AG04449 (cell line): ENCODE measurements at regions not wholly inside any gene's neighbourhood (a gene's known extent, or its start where the extent isn't known, plus 50 kb on each side); places are given as distances from the start of the nearest gene placed in this dataset.

Experiments
- CTCF ChIA-PET: fragments of 350-600 bp; formaldehyde crosslinking; extraction: SDS; loops from one replicate; lab custom pipeline; 2021; ENCODE audit warnings: antibody characterized with exemption; lab: Yijun Ruan, JAX
- POLR2A ChIA-PET: fragments of 400-600, 350-600 bp; formaldehyde crosslinking; extraction: SDS; loops from one replicate; lab custom pipeline; 2020; ENCODE audit warnings: antibody characterized with exemption, inconsistent platforms; lab: Yijun Ruan, JAX
- DNase-seq: peaks from one replicate; pipeline ENCODE4 v3.0.0-alpha.2; 2010; ENCODE audit warnings: low read depth, low spot score
- H3K4me3 ChIP-seq: 2 replicates; pipeline ENCODE4 v1.5.1; 2011; ENCODE audit warnings: low read depth, mild to moderate bottlenecking, control low read depth, low read length
- CTCF ChIP-seq: IDR thresholded peaks from one replicate; pipeline ENCODE4 v1.5.1; 2011; ENCODE audit warnings: mild to moderate bottlenecking, moderate library complexity, low read length, control low read depth, inconsistent platforms; ENCODE audit not compliant: insufficient read depth; ENCODE audit errors: missing control alignments

DNA sequence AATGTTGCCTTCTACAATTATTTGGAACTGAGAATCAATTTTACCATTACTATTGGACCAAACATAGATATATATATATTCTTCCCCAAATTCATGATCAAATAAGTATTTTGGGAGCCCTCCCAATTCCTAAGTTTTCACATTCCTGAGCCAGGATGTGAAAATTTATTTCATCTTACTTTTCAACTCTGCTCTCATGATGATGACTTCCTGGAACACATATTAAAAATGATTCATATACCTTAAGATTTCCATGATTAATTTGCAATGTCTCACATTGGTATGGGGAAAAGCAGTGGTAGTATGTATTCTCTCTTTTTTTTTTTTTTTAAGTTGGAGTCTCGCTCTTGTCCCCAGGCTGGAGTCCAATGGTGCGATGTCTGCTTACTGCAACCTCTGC lies 596.1 kb upstream of the ZEB2 start:
- no peak overlapping the region for H3K4me3 ChIP-seq
- TF ChIP-seq CTCF, result no peak
- CTCF ChIA-PET, result no interaction called here
- POLR2A ChIA-PET, result no interaction called here
- no peak for DNase-seq

GRCh38 chr2:145114726-145115125 lies 594.8 kb upstream of the ZEB2 start:
- POLR2A ChIA-PET, result no interaction called here
- DNase-seq, result no peak
- no peak overlapping the region for H3K4me3 ChIP-seq
- CTCF ChIA-PET, result no interaction called here
- TF ChIP-seq CTCF, result no peak

DNA sequence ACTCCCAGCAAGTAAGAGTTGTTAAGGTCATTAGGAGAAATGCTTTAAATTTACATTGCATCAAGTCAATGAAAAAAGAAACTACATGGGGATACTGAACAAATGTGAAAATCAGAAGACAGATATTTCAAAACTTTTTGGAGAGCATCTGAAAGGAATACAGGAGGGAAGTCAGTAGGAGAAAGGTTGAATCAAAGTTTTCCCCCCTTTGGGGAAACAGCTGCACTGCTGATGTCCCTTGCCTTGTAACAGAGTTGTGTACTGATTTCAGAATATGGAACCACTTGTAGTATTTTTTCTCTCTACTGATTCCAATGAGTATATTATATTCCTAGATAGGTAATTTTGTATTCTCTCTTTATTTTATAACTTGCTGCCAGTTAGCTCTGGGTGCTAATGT lies 592.5 kb upstream of the ZEB2 start:
- TF ChIP-seq CTCF, result no peak
- ChIA-PET POLR2A (no interaction called here), CTCF (no interaction called here)
- DNase-seq, result no peak
- no peak overlapping the region for H3K4me3 ChIP-seq

GRCh38 chr2:145110668-145111356 lies 590.9 kb upstream of the ZEB2 start:
- POLR2A ChIA-PET, result interaction anchor here (0.7 kb wide), 1 partner anchor 48 kb away, joined by 3 read pairs; no protein-coding TSS in a partner anchor
- CTCF ChIA-PET, result interaction anchor here (1.1 kb wide), 1 partner anchor 10 kb away, joined by 4 read pairs; no protein-coding TSS in a partner anchor
- TF ChIP-seq CTCF, result no peak
- no peak overlapping the region for H3K4me3 ChIP-seq
- DNase-seq, result no peak

DNA sequence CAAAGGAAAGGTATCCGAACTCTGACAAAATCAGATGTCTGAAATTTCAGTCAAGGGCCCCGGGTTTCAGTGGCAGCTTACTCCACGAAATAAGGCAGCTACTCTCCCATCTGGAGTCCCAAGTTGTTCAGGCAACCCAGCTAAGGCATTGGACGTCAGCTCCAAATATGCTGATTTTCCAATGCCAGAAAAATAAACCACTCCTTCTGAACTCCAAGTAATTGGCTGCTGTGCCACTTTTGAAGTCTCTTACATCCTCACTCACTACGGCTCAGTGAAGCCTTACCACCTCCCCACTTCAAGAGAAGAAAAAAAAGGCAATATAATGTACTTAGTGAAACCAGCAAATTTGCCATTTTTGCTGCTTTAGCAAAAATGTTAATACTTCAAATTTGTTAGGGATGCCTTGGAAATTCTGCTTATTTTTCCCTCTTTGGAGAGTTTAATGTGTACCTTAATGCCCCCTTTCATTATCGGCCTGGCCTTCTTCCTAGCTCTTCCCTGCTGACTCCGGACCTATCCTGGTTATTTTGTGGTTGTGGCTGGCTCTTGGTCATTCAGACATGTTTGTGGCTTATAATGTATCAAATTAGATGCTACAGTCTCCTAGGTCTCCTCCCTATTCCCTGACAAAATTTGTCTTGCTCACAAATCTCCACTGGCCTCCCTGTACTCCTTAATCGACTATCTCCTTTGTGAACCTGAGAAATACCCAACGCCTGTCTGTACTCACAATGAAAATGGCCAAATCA lies 589.2 kb upstream of the ZEB2 start:
- ChIA-PET POLR2A (no interaction called here), CTCF (interaction anchor here (1.2 kb wide), 1 partner anchor 8 kb away, joined by 3 read pairs; no protein-coding TSS in a partner anchor)
- DNase-seq, result no peak
- H3K4me3 ChIP-seq, result no peak overlapping the region
- TF ChIP-seq CTCF, result no peak

DNA sequence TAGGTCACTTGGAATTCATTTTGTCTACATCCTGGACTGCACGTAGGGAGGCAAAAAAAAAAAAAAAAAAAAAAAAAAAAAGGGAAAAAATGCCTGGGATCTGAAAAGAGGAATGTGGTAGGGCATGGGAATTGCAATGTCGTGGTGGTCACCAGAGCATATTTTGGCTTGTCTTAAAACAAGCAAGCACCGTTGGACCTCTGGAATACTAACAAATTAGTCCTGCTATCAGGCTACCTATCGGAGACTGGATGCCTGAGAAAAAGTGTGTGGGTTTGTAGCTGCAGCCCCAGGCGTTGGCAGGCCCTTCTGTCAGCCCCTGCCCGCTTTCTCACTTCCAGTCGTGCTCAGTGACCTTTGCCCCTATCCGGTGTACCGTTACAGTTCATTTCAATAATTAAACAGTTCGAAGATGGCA lies 588.5 kb upstream of the ZEB2 start:
- TF ChIP-seq CTCF, result no peak
- no peak for DNase-seq
- H3K4me3 ChIP-seq, result no peak overlapping the region
- CTCF ChIA-PET, result no interaction called here
- POLR2A ChIA-PET, result no interaction called here
